ENCODE measurements at regions not wholly inside any gene's neighbourhood (a gene's known extent, or its start where the extent isn't known, plus 50 kb on each side); places are given as distances from the start of the nearest gene placed in this dataset.

- Mint-ChIP-seq H3K4me3 (no peak overlapping the region), H3K4me1 (no peaks in the 10 kb centered on the region), H3K27ac (no peak overlapping the region), H3K9me3 (peaks cover 0 to 5% (median 0%) of the 10 kb centered on the region in 7 donors), H3K27me3 (peaks cover 10% of the 10 kb centered on the region), H3K36me3 (no peaks in the 10 kb centered on the region)
- Histone ChIP-seq H3K4me3 (ENCODE audit: low read depth, low read length) (no peak overlapping the region), H3K9me3 (ENCODE audit: control insufficient read depth in 2 of 2, low read length in 2 of 2) (no peaks in the 10 kb centered on the region), H3K36me3 (ENCODE audit: control insufficient read depth, insufficient read depth, low read length) (no peaks in the 10 kb centered on the region), H3K27me3 (ENCODE audit: control insufficient read depth, insufficient read depth, low read length) (no peaks in the 10 kb centered on the region), H3K27ac (ENCODE audit: insufficient read depth, low read length, poor library complexity, severe bottlenecking) (no peak overlapping the region), H3K4me1 (ENCODE audit: control insufficient read depth, insufficient read depth, low read length, poor library complexity, severe bottlenecking) (no peaks in the 10 kb centered on the region)
- ATAC-seq (ENCODE audit: low read depth in 2 of 2) (no peak), DNase-seq (no peak)
Measured at GRCh38 chr5:161086461-161086860, 234.4 kb upstream of the ATP10B start.

DNA sequence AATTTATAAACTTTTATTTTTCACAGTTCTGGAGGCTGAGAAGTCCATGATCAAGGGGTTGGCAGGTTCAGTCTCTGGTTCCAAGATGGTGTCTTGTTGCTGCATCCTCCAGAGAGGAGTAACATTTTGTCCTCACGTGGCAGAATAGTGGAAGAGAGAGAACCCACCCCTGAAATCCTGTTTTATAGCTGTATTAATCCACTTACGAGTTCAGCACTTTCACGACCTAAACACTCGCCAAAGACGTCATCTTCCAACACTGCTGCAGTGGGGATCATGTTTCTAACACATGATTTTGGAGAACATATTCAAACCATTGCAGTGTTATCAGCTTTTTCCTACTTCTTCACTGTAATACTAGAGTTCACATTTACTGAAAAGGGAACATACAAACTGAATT lies 233.0 kb upstream of the ATP10B start:
- DNase-seq (no peak), ATAC-seq (ENCODE audit: low read depth in 2 of 2) (no peak)
- no peaks in the 10 kb centered on the region for H3K4me1 Mint-ChIP-seq
- no peak overlapping the region for H3K27ac Mint-ChIP-seq
- Histone ChIP-seq H3K4me1 (ENCODE audit: control insufficient read depth, insufficient read depth, low read length, poor library complexity, severe bottlenecking) (no peaks in the 10 kb centered on the region), H3K36me3 (ENCODE audit: control insufficient read depth, insufficient read depth, low read length) (no peaks in the 10 kb centered on the region), H3K27ac (ENCODE audit: insufficient read depth, low read length, poor library complexity, severe bottlenecking) (no peak overlapping the region), H3K9me3 (ENCODE audit: control insufficient read depth in 2 of 2, low read length in 2 of 2) (no peaks in the 10 kb centered on the region), H3K4me3 (ENCODE audit: low read depth, low read length) (no peak overlapping the region), H3K27me3 (ENCODE audit: control insufficient read depth, insufficient read depth, low read length) (no peaks in the 10 kb centered on the region)
- no peaks in the 10 kb centered on the region for H3K36me3 Mint-ChIP-seq
- no peak overlapping the region for H3K4me3 Mint-ChIP-seq
- peaks cover 10% of the 10 kb centered on the region for H3K27me3 Mint-ChIP-seq
- peaks cover 0 to 5% (median 0%) of the 10 kb centered on the region in 7 donors for H3K9me3 Mint-ChIP-seq

DNA sequence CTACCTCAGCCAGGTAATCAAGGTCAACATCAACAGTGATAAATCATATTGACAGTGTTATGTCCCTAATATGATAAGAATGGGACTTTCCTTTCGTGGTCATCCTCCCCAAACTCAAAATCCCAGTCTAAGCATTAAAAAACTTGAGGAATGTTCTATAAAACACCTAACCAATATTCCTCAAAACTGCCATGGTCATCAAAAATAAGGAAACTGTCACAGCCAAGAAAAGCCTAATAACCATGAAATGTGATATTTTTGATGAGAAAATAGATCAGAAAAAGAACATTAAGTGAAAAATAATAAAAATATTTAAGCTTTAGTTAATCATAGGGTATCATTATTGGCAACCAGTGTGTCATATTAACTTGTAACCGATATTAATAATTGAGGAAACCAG lies 232.1 kb upstream of the ATP10B start:
- Mint-ChIP-seq H3K27me3 (peaks cover 9% of the 10 kb centered on the region), H3K4me1 (no peaks in the 10 kb centered on the region), H3K9me3 (peaks cover 0 to 2% (median 0%) of the 10 kb centered on the region in 7 donors), H3K27ac (no peak overlapping the region), H3K4me3 (no peak overlapping the region), H3K36me3 (no peaks in the 10 kb centered on the region)
- Histone ChIP-seq H3K9me3 (ENCODE audit: control insufficient read depth in 2 of 2, low read length in 2 of 2) (no peaks in the 10 kb centered on the region), H3K4me1 (ENCODE audit: control insufficient read depth, insufficient read depth, low read length, poor library complexity, severe bottlenecking) (no peaks in the 10 kb centered on the region), H3K36me3 (ENCODE audit: control insufficient read depth, insufficient read depth, low read length) (no peaks in the 10 kb centered on the region), H3K27ac (ENCODE audit: insufficient read depth, low read length, poor library complexity, severe bottlenecking) (no peak overlapping the region), H3K4me3 (ENCODE audit: low read depth, low read length) (no peak overlapping the region), H3K27me3 (ENCODE audit: control insufficient read depth, insufficient read depth, low read length) (no peaks in the 10 kb centered on the region)
- no peak for DNase-seq
- ATAC-seq (ENCODE audit: low read depth in 2 of 2): no peak

DNA sequence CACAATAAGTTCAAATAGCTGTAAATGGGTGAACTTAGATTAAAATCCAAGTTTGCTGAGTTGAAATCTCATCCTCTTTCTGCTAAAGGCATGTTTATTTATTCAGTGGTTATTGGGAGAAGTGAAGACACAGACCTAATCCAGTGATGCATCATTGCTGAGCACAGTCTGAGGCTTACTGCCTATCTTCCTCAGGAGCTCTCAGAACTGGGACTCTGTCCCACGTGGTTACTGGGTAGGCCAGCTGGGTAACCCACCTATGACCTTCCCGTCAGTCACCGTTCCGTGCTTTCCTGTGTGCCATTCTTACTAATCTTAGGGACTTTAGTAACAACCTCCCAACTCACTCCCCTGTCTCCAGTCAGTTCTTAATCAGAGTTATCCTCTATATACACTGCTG lies 226.8 kb upstream of the ATP10B start:
- Histone ChIP-seq H3K36me3 (ENCODE audit: control insufficient read depth, insufficient read depth, low read length) (no peaks in the 10 kb centered on the region), H3K27ac (ENCODE audit: insufficient read depth, low read length, poor library complexity, severe bottlenecking) (no peak overlapping the region), H3K4me1 (ENCODE audit: control insufficient read depth, insufficient read depth, low read length, poor library complexity, severe bottlenecking) (no peaks in the 10 kb centered on the region), H3K9me3 (ENCODE audit: control insufficient read depth in 2 of 2, low read length in 2 of 2) (no peaks in the 10 kb centered on the region), H3K27me3 (ENCODE audit: control insufficient read depth, insufficient read depth, low read length) (no peaks in the 10 kb centered on the region), H3K4me3 (ENCODE audit: low read depth, low read length) (no peak overlapping the region)
- Mint-ChIP-seq H3K4me1 (no peaks in the 10 kb centered on the region), H3K27me3 (peaks cover 6% of the 10 kb centered on the region), H3K27ac (no peak overlapping the region), H3K4me3 (no peak overlapping the region), H3K9me3 (peaks cover 0 to 8% (median 2%) of the 10 kb centered on the region in 7 donors), H3K36me3 (no peaks in the 10 kb centered on the region)
- DNase-seq: no peak
- ATAC-seq (ENCODE audit: low read depth in 2 of 2): no peak

GRCh38 chr5:161077936-161078545 lies 226.0 kb upstream of the ATP10B start:
- H3K36me3 ChIP-seq (ENCODE audit: control insufficient read depth, insufficient read depth, low read length): no peaks in the 10 kb centered on the region

DNA sequence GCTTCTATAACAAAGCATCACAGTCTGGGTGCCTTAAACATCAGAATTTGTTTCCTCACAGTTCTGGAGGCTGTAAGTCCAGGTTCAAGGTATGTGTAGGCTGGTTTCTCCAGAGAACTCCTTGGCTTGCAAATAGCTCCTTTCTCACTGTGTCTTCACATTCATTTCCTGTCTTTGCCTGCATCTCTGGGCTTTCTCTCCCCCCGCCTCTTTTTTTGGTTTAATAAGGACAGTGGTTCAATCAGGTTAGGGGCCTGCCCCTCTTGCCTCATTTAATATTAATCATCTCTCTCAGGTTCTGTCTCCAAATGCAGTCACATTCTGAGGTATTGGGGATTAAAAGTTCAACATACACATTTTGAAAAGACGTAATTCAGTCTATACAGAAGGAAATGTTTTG lies 225.5 kb upstream of the ATP10B start:
- H3K27ac Mint-ChIP-seq: no peak overlapping the region
- H3K27me3 ChIP-seq (ENCODE audit: control insufficient read depth, insufficient read depth, low read length): no peaks in the 10 kb centered on the region
- no peaks in the 10 kb centered on the region for H3K4me1 ChIP-seq (ENCODE audit: control insufficient read depth, insufficient read depth, low read length, poor library complexity, severe bottlenecking)
- ATAC-seq (ENCODE audit: low read depth in 2 of 2): no peak
- H3K4me3 ChIP-seq (ENCODE audit: low read depth, low read length): no peak overlapping the region
- H3K36me3 Mint-ChIP-seq: no peaks in the 10 kb centered on the region
- H3K27ac ChIP-seq (ENCODE audit: insufficient read depth, low read length, poor library complexity, severe bottlenecking): no peak overlapping the region
- H3K4me3 Mint-ChIP-seq: no peak overlapping the region
- H3K9me3 Mint-ChIP-seq: peaks cover 0 to 8% (median 2%) of the 10 kb centered on the region in 7 donors
- H3K27me3 Mint-ChIP-seq: peaks cover under 1% of the 10 kb centered on the region
- no peaks in the 10 kb centered on the region for H3K9me3 ChIP-seq (ENCODE audit: control insufficient read depth in 2 of 2, low read length in 2 of 2)
- DNase-seq: no peak
- no peaks in the 10 kb centered on the region for H3K4me1 Mint-ChIP-seq
- H3K36me3 ChIP-seq (ENCODE audit: control insufficient read depth, insufficient read depth, low read length): no peaks in the 10 kb centered on the region

More at GRCh38 chr5:161077936-161078545, 226.0 kb upstream of the ATP10B start:
- Histone ChIP-seq H3K27ac (ENCODE audit: insufficient read depth, low read length, poor library complexity, severe bottlenecking) (no peak overlapping the region), H3K27me3 (ENCODE audit: control insufficient read depth, insufficient read depth, low read length) (no peaks in the 10 kb centered on the region), H3K9me3 (ENCODE audit: control insufficient read depth in 2 of 2, low read length in 2 of 2) (no peaks in the 10 kb centered on the region), H3K4me1 (ENCODE audit: control insufficient read depth, insufficient read depth, low read length, poor library complexity, severe bottlenecking) (no peaks in the 10 kb centered on the region), H3K4me3 (ENCODE audit: low read depth, low read length) (no peak overlapping the region)
- ATAC-seq (ENCODE audit: low read depth in 2 of 2) (no peak), DNase-seq (no peak)
- no peak overlapping the region for H3K4me3 Mint-ChIP-seq
- peaks cover 6% of the 10 kb centered on the region for H3K27me3 Mint-ChIP-seq
- peaks cover 0 to 8% (median 2%) of the 10 kb centered on the region in 7 donors for H3K9me3 Mint-ChIP-seq
- no peak overlapping the region for H3K27ac Mint-ChIP-seq
- no peaks in the 10 kb centered on the region for H3K36me3 Mint-ChIP-seq
- H3K4me1 Mint-ChIP-seq: no peaks in the 10 kb centered on the region

GRCh38 chr5:161064781-161065180 lies 212.8 kb upstream of the ATP10B start:
- H3K27me3 ChIP-seq (ENCODE audit: control insufficient read depth, insufficient read depth, low read length): no peaks in the 10 kb centered on the region
- H3K27ac Mint-ChIP-seq: no peak overlapping the region
- no peaks in the 10 kb centered on the region for H3K27me3 Mint-ChIP-seq
- DNase-seq (no peak), ATAC-seq (ENCODE audit: low read depth in 2 of 2) (no peak)
- no peaks in the 10 kb centered on the region for H3K36me3 ChIP-seq (ENCODE audit: control insufficient read depth, insufficient read depth, low read length)
- peaks cover 0 to 5% (median 0%) of the 10 kb centered on the region in 7 donors for H3K9me3 Mint-ChIP-seq
- H3K27ac ChIP-seq (ENCODE audit: insufficient read depth, low read length, poor library complexity, severe bottlenecking): no peak overlapping the region
- H3K4me3 ChIP-seq (ENCODE audit: low read depth, low read length): no peak overlapping the region
- H3K4me1 ChIP-seq (ENCODE audit: control insufficient read depth, insufficient read depth, low read length, poor library complexity, severe bottlenecking): no peaks in the 10 kb centered on the region
- no peaks in the 10 kb centered on the region for H3K36me3 Mint-ChIP-seq
- no peak overlapping the region for H3K4me3 Mint-ChIP-seq
- H3K4me1 Mint-ChIP-seq: no peaks in the 10 kb centered on the region
- no peaks in the 10 kb centered on the region for H3K9me3 ChIP-seq (ENCODE audit: control insufficient read depth in 2 of 2, low read length in 2 of 2)

DNA sequence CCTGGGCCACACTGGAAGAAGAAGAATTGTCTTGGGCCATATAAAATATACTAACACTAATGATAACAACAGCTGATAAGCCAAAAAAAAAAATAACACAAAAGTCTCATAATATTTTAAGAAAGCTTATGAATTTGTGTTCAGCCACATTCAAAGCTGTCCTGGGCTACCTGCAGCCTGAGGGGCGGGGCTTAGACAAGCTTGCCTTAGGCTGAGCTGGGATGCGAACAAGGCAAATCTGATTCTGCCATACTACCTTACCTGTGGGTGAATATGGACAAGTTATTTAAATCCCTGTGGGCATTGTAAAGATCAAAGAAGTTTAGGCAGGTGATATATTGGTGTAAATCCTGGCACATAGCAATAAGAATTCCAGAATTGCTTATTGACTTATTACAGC lies 212.3 kb upstream of the ATP10B start:
- Histone ChIP-seq H3K9me3 (ENCODE audit: control insufficient read depth in 2 of 2, low read length in 2 of 2) (no peaks in the 10 kb centered on the region), H3K27ac (ENCODE audit: insufficient read depth, low read length, poor library complexity, severe bottlenecking) (no peak overlapping the region), H3K4me3 (ENCODE audit: low read depth, low read length) (no peak overlapping the region), H3K36me3 (ENCODE audit: control insufficient read depth, insufficient read depth, low read length) (no peaks in the 10 kb centered on the region), H3K27me3 (ENCODE audit: control insufficient read depth, insufficient read depth, low read length) (no peaks in the 10 kb centered on the region), H3K4me1 (ENCODE audit: control insufficient read depth, insufficient read depth, low read length, poor library complexity, severe bottlenecking) (no peaks in the 10 kb centered on the region)
- H3K36me3 Mint-ChIP-seq: no peaks in the 10 kb centered on the region
- no peak overlapping the region for H3K27ac Mint-ChIP-seq
- ATAC-seq (ENCODE audit: low read depth in 2 of 2): no peak
- no peak overlapping the region for H3K4me3 Mint-ChIP-seq
- no peak for DNase-seq
- H3K4me1 Mint-ChIP-seq: no peaks in the 10 kb centered on the region
- no peaks in the 10 kb centered on the region for H3K27me3 Mint-ChIP-seq
- H3K9me3 Mint-ChIP-seq: peaks cover 0 to 5% (median 0%) of the 10 kb centered on the region in 7 donors
